ENCODE measurements at regions not wholly inside any gene's neighbourhood (a gene's known extent, or its start where the extent isn't known, plus 50 kb on each side); places are given as distances from the start of the nearest gene placed in this dataset.

DNA sequence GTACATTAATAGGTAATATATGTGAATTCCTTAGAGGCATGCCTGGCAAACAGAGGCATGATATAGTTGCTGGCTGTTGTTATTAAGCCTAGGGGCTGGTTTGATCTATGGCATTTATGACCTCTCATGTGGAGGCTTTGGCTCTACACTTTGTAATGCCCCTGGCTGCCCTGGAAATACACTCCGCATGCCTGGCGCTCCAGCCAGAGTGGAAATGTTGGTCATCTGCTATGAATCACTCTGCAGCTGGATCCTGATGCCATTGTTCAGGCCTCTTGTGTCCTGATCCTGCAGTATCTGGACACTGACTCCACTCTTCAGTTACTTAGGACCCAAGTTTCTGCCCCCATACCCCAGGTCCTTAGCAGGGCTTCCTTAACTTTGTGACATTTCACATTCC is 200.5 kb upstream of the PCSK2 start:
- Mint-ChIP-seq H3K27me3 (no peaks in the 10 kb centered on the region), H3K4me1 (ENCODE audit: low read depth) (no peaks in the 10 kb centered on the region), H3K36me3 (ENCODE audit: low read depth) (no peaks in the 10 kb centered on the region), H3K4me3 (no peak overlapping the region), H3K27ac (no peak overlapping the region), H3K9me3 (peaks cover 58% of the 10 kb centered on the region)
- intact Hi-C loops (cut with micrococcal nuclease), result no loop called here

DNA sequence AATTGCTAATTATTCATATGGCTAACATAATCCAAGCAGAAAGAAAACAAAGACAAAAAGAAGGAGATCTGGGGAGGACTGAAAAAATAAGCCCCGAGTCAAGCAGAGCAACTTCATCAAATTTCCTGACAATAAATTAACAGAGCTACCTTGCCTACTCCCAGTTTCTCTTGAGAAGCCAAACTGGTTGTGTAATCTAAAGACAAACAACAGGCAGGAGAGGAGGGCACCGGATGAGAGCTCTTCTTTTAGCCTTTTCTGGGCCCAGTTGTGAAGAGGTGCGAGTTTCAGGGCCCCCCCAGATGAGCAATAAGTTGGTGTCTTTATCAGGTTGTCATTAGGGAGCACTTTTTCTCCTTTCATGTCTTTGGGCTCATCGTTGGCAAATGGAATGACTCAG is 197.1 kb upstream of the PCSK2 start:
- Mint-ChIP-seq H3K4me1 (ENCODE audit: low read depth) (no peaks in the 10 kb centered on the region), H3K36me3 (ENCODE audit: low read depth) (no peaks in the 10 kb centered on the region), H3K27ac (no peak overlapping the region), H3K4me3 (no peak overlapping the region), H3K27me3 (no peaks in the 10 kb centered on the region), H3K9me3 (peaks cover 66% of the 10 kb centered on the region)
- intact Hi-C loops (cut with micrococcal nuclease), result no loop called here

DNA sequence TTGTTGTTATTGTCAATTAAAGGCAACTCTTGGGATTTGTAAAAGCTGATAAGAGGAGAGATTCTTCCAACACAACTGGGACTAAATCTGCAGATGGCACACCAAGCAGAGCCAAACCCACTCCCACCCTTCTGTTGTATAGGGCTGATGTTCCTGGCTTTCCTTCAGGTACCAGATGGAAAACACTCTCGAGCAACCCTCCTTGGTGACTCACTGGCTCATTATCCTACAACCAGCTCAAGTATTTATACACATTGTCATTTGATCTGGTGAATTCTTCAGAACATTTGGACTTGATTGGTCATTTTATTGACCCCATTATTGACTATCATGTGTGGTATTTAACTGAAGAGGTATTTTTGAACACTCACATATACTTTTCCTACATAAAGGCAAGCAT is 190.3 kb upstream of the PCSK2 start:
- H3K9me3 Mint-ChIP-seq, result peaks cover 20% of the 10 kb centered on the region
- no peak overlapping the region for H3K4me3 Mint-ChIP-seq
- no peaks in the 10 kb centered on the region for H3K27me3 Mint-ChIP-seq
- H3K27ac Mint-ChIP-seq, result no peak overlapping the region
- no peaks in the 10 kb centered on the region for H3K36me3 Mint-ChIP-seq (ENCODE audit: low read depth)
- intact Hi-C loops (cut with micrococcal nuclease), result no loop called here
- no peaks in the 10 kb centered on the region for H3K4me1 Mint-ChIP-seq (ENCODE audit: low read depth)

DNA sequence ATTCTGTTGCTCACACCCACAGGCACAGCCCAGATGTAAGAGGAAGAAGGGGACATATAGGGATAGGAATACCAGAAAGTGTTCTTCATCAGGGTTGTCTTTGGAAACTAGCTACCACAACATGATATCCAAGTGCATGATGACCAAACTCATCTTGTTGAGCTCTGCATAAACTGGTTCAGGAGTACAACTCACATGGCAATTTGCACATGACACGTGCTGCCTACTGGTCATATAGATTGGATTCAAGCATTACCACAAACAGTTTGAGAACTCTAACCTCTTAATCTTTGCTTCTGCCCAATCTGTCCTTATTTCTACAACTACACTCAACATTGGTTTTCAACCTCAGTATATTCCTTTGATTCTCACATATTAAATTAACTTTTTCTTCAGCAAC is 184.7 kb upstream of the PCSK2 start:
- no peak overlapping the region for H3K4me3 Mint-ChIP-seq

DNA sequence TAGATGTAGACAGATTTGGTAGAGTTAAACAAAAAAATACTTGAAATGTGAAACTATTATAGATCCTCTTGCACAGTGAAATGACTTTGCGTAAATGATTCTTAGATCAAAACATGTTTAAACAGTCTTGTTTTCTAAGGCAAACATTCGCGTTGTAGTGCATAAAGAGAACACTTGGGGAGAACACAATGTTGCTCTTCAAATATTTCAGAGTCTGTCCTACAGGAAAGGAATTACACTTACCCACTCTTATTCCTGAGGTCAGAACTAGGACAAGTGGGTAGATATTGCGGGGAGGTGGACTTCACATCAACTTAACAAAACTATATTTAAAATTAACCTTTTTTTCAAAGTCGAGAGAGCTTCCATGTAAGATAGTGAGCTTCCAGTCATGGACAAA is 183.5 kb upstream of the PCSK2 start:
- Mint-ChIP-seq H3K27me3 (no peaks in the 10 kb centered on the region), H3K4me3 (no peak overlapping the region), H3K36me3 (ENCODE audit: low read depth) (no peaks in the 10 kb centered on the region), H3K4me1 (ENCODE audit: low read depth) (no peaks in the 10 kb centered on the region), H3K9me3 (peaks cover 12% of the 10 kb centered on the region), H3K27ac (no peak overlapping the region)
- intact Hi-C loops (cut with micrococcal nuclease), result no loop called here

More for the DNA sequence above, 184.7 kb upstream of the PCSK2 start:
- H3K36me3 Mint-ChIP-seq (ENCODE audit: low read depth), result no peaks in the 10 kb centered on the region
- no peaks in the 10 kb centered on the region for H3K27me3 Mint-ChIP-seq
- no peak overlapping the region for H3K27ac Mint-ChIP-seq
- no peaks in the 10 kb centered on the region for H3K4me1 Mint-ChIP-seq (ENCODE audit: low read depth)
- H3K9me3 Mint-ChIP-seq, result peaks cover 8% of the 10 kb centered on the region
- intact Hi-C loops (cut with micrococcal nuclease), result no loop called here

DNA sequence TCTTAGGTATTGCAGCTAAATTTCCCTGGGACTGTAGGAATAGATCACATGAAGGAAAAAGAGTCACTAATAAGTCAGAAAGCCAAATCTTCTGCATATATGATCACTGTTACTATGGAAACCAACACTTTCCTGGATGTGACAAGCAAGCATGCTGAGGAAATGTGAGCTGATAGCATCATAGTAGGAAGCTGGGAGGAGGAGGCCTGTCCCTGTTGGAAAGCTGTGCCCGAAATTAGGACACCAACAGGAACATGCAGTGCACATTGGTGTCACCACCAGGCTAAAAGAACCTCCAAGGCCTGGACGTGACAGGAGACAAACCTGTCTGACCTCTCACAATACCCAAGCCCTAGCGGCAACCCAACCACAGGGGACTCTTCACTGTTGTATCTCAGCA is 181.9 kb upstream of the PCSK2 start:
- intact Hi-C loops (cut with micrococcal nuclease), result no loop called here
- no peak overlapping the region for H3K4me3 Mint-ChIP-seq
- no peaks in the 10 kb centered on the region for H3K36me3 Mint-ChIP-seq (ENCODE audit: low read depth)

DNA sequence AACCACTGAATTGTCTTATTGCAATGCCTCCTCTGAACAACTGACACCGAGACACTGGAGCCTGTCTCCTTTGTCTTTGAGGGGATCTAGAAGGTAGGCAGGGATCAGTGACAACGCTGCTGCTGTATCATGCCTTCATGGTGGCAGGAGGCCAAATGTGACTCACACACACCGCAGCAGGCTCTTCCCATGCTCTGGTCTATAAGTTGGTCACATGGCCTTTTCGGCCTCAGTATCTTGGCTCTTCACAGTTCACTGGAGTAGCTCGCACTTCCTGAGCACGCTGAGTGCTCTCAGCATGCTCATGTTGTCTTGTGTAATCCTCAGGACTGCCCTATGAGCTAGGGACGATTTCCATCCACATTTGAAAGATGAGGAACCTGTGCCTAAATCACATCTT is 167.4 kb upstream of the PCSK2 start:
- no peaks in the 10 kb centered on the region for H3K4me1 Mint-ChIP-seq (ENCODE audit: low read depth)
- H3K9me3 Mint-ChIP-seq, result peaks cover 77% of the 10 kb centered on the region
- no peak overlapping the region for H3K4me3 Mint-ChIP-seq
- H3K27ac Mint-ChIP-seq, result no peak overlapping the region
- intact Hi-C loops (cut with micrococcal nuclease), result no loop called here
- no peaks in the 10 kb centered on the region for H3K27me3 Mint-ChIP-seq
- no peaks in the 10 kb centered on the region for H3K36me3 Mint-ChIP-seq (ENCODE audit: low read depth)

More for the DNA sequence above, 181.9 kb upstream of the PCSK2 start:
- H3K27me3 Mint-ChIP-seq, result no peaks in the 10 kb centered on the region
- H3K9me3 Mint-ChIP-seq, result peaks cover 12% of the 10 kb centered on the region
- H3K27ac Mint-ChIP-seq, result no peak overlapping the region
- H3K4me1 Mint-ChIP-seq (ENCODE audit: low read depth), result no peaks in the 10 kb centered on the region

DNA sequence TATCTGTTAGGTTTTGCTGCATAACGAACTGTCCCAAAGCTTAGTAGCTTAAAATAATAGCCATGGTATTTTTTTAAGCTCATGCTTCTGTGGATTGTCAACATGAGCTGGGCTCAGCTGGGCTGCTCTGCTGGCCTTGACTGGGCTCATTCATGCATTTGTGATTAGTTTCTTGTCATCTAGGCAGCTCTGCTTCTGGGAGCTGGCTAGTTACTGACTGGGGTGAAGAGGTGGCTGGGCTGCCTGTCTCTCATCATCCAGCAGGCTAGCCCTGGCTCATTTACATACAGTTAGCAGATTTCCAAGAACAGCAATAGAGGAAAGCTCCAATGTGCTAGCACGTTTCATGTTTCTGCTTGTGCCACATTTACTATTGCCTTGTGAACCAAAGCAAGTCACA is 165.1 kb upstream of the PCSK2 start:
- Mint-ChIP-seq H3K27me3 (no peaks in the 10 kb centered on the region), H3K27ac (no peak overlapping the region), H3K9me3 (peaks cover 61% of the 10 kb centered on the region), H3K4me1 (ENCODE audit: low read depth) (no peaks in the 10 kb centered on the region), H3K36me3 (ENCODE audit: low read depth) (no peaks in the 10 kb centered on the region), H3K4me3 (no peak overlapping the region)
- intact Hi-C loops (cut with micrococcal nuclease), result loop anchor here (10.0 kb wide), 1 partner anchor 63 kb away; no protein-coding TSS in a partner anchor

DNA sequence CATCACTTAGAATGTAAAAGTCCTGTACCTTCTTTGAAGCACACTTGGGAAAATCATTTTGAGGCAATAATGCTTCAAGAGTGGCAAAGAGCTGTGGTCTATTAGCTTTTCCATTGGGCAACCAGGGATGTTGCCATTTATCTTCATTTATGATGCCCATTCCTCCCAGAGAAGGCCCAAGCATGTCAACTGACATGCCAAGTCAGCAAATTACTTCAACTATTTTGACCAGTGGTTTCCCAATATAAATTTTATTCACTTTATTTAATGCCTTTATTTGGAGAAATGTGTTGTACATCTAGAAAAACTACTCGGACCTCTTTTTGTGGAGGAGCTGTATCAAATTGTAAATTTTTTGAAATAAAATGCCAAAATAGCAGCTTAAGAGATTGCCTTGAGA is 164.1 kb upstream of the PCSK2 start:
- H3K27ac Mint-ChIP-seq, result no peak overlapping the region
- no peaks in the 10 kb centered on the region for H3K4me1 Mint-ChIP-seq (ENCODE audit: low read depth)
- no peak overlapping the region for H3K4me3 Mint-ChIP-seq
- peaks cover 51% of the 10 kb centered on the region for H3K9me3 Mint-ChIP-seq
- intact Hi-C loops (cut with micrococcal nuclease), result loop anchor here (10.0 kb wide), 1 partner anchor 62 kb away; no protein-coding TSS in a partner anchor
- no peaks in the 10 kb centered on the region for H3K36me3 Mint-ChIP-seq (ENCODE audit: low read depth)
- no peaks in the 10 kb centered on the region for H3K27me3 Mint-ChIP-seq

DNA sequence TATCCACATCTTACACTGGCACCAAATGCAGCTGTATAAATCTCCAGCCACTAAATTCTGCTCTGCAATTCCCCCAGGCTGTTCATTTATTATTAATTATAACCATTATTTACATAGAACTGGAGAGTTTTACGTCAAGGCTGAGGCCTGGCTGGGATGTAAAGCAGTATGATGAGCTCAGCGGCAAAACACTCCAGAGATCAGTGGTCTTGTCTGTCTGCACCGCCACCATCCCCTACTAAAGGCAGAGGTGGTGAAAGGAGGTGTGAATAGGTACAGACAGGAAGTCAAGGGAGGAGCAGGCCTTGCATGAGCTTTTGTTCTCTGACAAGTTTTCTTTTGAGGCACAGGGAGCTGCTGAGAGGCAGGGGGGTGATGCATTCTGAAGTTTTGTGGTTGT is 159.9 kb upstream of the PCSK2 start:
- Mint-ChIP-seq H3K27me3 (no peaks in the 10 kb centered on the region), H3K36me3 (ENCODE audit: low read depth) (no peaks in the 10 kb centered on the region), H3K4me3 (no peak overlapping the region), H3K9me3 (peaks cover 39% of the 10 kb centered on the region), H3K27ac (no peak overlapping the region), H3K4me1 (ENCODE audit: low read depth) (no peaks in the 10 kb centered on the region)
- intact Hi-C loops (cut with micrococcal nuclease), result loop anchor here (10.0 kb wide), 1 partner anchor 58 kb away; no protein-coding TSS in a partner anchor

DNA sequence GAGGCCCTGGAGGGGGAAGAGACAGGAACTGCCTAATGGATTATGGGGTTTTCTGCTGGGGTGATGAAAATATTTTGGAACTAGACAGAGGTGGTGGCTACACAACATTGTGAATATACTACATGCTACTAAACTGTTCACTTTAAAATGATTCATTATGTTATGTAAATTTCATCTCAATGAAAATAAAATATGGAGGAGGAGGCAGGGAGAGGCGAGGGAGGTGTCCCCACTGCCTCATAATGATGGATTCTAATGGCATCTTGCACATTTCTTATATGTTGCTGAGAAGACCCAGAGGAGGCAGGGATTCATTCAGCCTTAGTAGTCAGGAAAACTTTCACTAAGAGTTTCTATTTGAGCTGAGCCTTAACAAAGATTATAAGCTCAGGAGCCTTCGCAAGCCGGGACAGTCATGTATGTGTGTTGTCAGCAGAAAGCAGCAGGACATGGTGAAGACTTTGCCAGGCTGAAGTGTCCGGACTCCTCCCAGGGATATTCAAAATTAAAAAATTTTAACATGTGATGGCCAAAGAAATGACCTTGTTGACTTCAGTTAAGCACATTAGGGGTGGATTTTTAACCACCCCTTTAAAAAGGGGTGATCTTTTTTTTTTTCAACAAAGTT is 158.6 kb upstream of the PCSK2 start:
- Mint-ChIP-seq H3K4me3 (no peak overlapping the region), H3K4me1 (ENCODE audit: low read depth) (no peaks in the 10 kb centered on the region), H3K27ac (no peak overlapping the region), H3K36me3 (ENCODE audit: low read depth) (no peaks in the 10 kb centered on the region), H3K9me3 (peaks cover 29% of the 10 kb centered on the region), H3K27me3 (no peaks in the 10 kb centered on the region)
- intact Hi-C loops (cut with micrococcal nuclease), result loop anchor here (10.0 kb wide), 1 partner anchor 57 kb away; no protein-coding TSS in a partner anchor

DNA sequence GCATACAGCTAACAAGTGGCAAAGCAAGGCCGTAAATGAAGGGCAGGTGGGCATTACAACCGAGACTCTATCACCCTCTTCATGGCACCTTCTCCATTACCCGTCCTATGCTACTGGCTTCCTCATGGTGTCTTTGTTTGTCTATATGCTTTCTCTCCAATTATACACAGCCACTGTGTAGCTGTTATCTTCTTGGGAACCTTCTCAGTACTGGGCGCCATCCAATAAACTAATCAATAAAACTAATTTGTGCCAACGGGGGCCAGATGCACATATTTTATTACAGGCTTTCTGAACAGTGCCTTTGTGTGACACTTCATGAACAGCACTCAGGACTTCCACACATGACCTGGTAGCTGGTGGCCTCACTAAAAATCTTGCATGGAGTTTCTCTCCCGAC is 149.8 kb upstream of the PCSK2 start:
- Mint-ChIP-seq H3K9me3 (peaks cover 11% of the 10 kb centered on the region), H3K36me3 (ENCODE audit: low read depth) (no peaks in the 10 kb centered on the region), H3K4me1 (ENCODE audit: low read depth) (no peaks in the 10 kb centered on the region), H3K27me3 (no peaks in the 10 kb centered on the region), H3K27ac (no peak overlapping the region), H3K4me3 (no peak overlapping the region)
- intact Hi-C loops (cut with micrococcal nuclease), result no loop called here

DNA sequence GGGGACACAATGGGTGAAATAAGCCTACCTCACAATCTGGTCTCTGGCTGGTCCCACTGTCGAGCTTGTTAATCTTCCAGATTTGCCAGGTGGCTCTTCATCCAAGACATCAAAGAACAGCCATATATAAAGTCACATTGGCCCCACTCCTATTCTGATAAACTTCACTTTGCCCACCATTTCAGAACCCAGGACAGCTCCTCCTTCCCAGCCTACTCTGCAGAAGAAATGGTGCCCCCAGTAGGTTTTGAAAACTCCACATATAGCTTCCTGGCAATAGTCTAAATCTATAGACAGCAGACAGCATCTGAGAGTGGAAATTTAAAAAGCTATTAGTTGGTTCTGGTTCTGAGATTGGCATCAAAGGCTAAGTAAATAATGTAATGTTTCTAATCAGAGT is 143.1 kb upstream of the PCSK2 start:
- no peak overlapping the region for H3K27ac Mint-ChIP-seq
- peaks cover 40% of the 10 kb centered on the region for H3K9me3 Mint-ChIP-seq
- intact Hi-C loops (cut with micrococcal nuclease), result no loop called here
- no peaks in the 10 kb centered on the region for H3K36me3 Mint-ChIP-seq (ENCODE audit: low read depth)
- H3K4me3 Mint-ChIP-seq, result no peak overlapping the region
- H3K27me3 Mint-ChIP-seq, result no peaks in the 10 kb centered on the region
- H3K4me1 Mint-ChIP-seq (ENCODE audit: low read depth), result no peaks in the 10 kb centered on the region

DNA sequence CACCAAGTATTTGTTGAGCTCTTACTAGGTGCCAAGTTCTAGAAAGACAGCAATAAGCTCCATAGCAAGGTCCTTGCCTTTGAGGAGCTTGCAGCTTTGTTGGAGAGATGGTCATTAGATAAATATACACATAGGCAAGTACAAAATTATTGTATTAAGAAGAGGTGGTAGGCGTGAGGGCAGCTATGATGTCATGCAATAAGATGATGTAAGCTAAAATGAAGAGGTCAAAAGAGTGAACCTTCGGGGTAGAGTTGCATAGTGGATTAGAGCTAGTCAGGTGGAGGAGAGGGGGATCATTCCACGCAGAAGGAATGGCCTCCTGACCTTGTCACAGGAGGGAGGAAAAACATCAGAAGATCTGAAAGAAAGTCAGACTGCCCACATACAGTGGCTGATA is 141.9 kb upstream of the PCSK2 start:
- peaks cover 40% of the 10 kb centered on the region for H3K9me3 Mint-ChIP-seq
- no peak overlapping the region for H3K4me3 Mint-ChIP-seq
- intact Hi-C loops (cut with micrococcal nuclease), result no loop called here
- H3K27ac Mint-ChIP-seq, result no peak overlapping the region
- H3K4me1 Mint-ChIP-seq (ENCODE audit: low read depth), result no peaks in the 10 kb centered on the region
- H3K27me3 Mint-ChIP-seq, result no peaks in the 10 kb centered on the region
- H3K36me3 Mint-ChIP-seq (ENCODE audit: low read depth), result no peaks in the 10 kb centered on the region

DNA sequence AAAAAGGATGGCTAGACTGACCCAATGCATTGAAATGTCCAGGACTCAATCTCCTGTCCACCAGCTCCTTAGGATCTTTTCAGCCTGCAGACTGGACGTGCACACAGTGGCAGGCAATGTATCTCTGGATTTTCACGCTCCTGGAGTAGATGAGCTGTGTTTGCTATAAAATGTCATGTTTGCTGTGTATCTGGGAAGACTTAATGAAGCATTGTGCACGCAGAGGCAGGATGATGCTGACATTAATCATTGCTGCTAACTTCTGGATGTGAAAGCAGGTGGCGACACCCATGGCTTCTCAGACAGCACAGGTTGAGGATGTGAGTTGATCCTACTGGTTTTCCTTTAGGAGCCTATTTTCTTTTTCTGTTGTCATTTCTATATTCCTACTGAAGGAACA is 133.1 kb upstream of the PCSK2 start:
- H3K27ac Mint-ChIP-seq, result no peak overlapping the region
- peaks cover 22% of the 10 kb centered on the region for H3K9me3 Mint-ChIP-seq
- H3K4me1 Mint-ChIP-seq (ENCODE audit: low read depth), result no peaks in the 10 kb centered on the region
- intact Hi-C loops (cut with micrococcal nuclease), result no loop called here
- H3K4me3 Mint-ChIP-seq, result no peak overlapping the region
- no peaks in the 10 kb centered on the region for H3K36me3 Mint-ChIP-seq (ENCODE audit: low read depth)
- H3K27me3 Mint-ChIP-seq, result no peaks in the 10 kb centered on the region
